KMS-11 (cell line): ENCODE measurements at regions not wholly inside any gene's neighbourhood (a gene's known extent, or its start where the extent isn't known, plus 50 kb on each side); places are given as distances from the start of the nearest gene placed in this dataset.

Source experiments
- H2AFZ ChIP-seq: fragments of 200-600 bp; sonication (generic); 2 replicates; pipeline ENCODE4 v1.6.1; 2016; ENCODE audit warnings: antibody characterized with exemption, mixed run types, low read depth
- H3K27ac ChIP-seq: fragments of 200-600 bp; sonication (generic); 2 replicates; pipeline ENCODE4 v1.6.1; 2016; ENCODE audit warnings: mild to moderate bottlenecking, mixed run types
- H3K27me3 ChIP-seq: fragments of 200-600 bp; sonication (generic); 2 replicates; pipeline ENCODE4 v1.6.1; 2017; ENCODE audit warnings: mild to moderate bottlenecking, low read depth, mixed run types, moderate library complexity; ENCODE audit not compliant: insufficient read depth
- H3K36me3 ChIP-seq: fragments of 200-600 bp; sonication (generic); 2 replicates; pipeline ENCODE4 v1.6.1; 2017; ENCODE audit warnings: mild to moderate bottlenecking, mixed run types; ENCODE audit not compliant: insufficient read depth
- H3K4me1 ChIP-seq: fragments of 200-600 bp; sonication (generic); 2 replicates; pipeline ENCODE4 v1.6.1; 2016; ENCODE audit warnings: mild to moderate bottlenecking, low read depth, mixed run types; ENCODE audit not compliant: poor library complexity, severe bottlenecking
- H3K4me2 ChIP-seq: fragments of 200-600 bp; sonication (generic); 2 replicates; pipeline ENCODE4 v1.7.0; 2016; ENCODE audit warnings: mild to moderate bottlenecking, mixed run types
- H3K4me3 ChIP-seq: fragments of 200-600 bp; sonication (generic); IDR thresholded peaks from 2 replicates; pipeline ENCODE4 v1.6.1; 2017; ENCODE audit warnings: low read depth, low read length, mixed read lengths; ENCODE audit not compliant: insufficient read depth
- H3K79me2 ChIP-seq: fragments of 200-600 bp; sonication (generic); 2 replicates; pipeline ENCODE4 v1.6.1; 2016; ENCODE audit warnings: low read depth, mixed run types; ENCODE audit not compliant: insufficient read depth
- H3K9ac ChIP-seq: fragments of 200-600 bp; sonication (generic); 2 replicates; pipeline ENCODE4 v1.6.1; 2016; ENCODE audit warnings: mild to moderate bottlenecking, mixed run types
- H4K20me1 ChIP-seq: fragments of 200-600 bp; sonication (generic); 2 replicates; pipeline ENCODE4 v1.6.1; 2016; ENCODE audit warnings: mild to moderate bottlenecking, mixed run types; ENCODE audit not compliant: insufficient read depth
- TF ChIP-seq, protein P1 (sequence below): fragments of 200-600 bp; sonication (generic); conservative IDR thresholded peaks from 2 replicates; pipeline ENCODE4 v1.6.1; 2017; ENCODE audit warnings: low read depth, mild to moderate bottlenecking, antibody characterized with exemption, low read length, moderate library complexity, mixed read lengths

- TF ChIP-seq, protein P1, sequence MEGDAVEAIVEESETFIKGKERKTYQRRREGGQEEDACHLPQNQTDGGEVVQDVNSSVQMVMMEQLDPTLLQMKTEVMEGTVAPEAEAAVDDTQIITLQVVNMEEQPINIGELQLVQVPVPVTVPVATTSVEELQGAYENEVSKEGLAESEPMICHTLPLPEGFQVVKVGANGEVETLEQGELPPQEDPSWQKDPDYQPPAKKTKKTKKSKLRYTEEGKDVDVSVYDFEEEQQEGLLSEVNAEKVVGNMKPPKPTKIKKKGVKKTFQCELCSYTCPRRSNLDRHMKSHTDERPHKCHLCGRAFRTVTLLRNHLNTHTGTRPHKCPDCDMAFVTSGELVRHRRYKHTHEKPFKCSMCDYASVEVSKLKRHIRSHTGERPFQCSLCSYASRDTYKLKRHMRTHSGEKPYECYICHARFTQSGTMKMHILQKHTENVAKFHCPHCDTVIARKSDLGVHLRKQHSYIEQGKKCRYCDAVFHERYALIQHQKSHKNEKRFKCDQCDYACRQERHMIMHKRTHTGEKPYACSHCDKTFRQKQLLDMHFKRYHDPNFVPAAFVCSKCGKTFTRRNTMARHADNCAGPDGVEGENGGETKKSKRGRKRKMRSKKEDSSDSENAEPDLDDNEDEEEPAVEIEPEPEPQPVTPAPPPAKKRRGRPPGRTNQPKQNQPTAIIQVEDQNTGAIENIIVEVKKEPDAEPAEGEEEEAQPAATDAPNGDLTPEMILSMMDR: no peak
- Histone ChIP-seq H4K20me1 (no peaks in the 10 kb centered on the region), H2AFZ (no peak overlapping the region), H3K36me3 (no peaks in the 10 kb centered on the region), H3K4me2 (no peak overlapping the region), H3K9ac (no peak overlapping the region), H3K27me3 (no peaks in the 10 kb centered on the region), H3K27ac (no peak overlapping the region), H3K79me2 (no peaks in the 10 kb centered on the region), H3K4me3 (no peak overlapping the region), H3K4me1 (no peaks in the 10 kb centered on the region)
Measured at GRCh38 chrX:7272346-7272745, 124.4 kb upstream of the PUDP start.

GRCh38 chrX:7270933-7271332 lies 123.0 kb upstream of the PUDP start:
- H3K36me3 ChIP-seq: no peaks in the 10 kb centered on the region
- TF ChIP-seq, protein P1: no peak
- no peaks in the 10 kb centered on the region for H3K79me2 ChIP-seq
- H2AFZ ChIP-seq: no peak overlapping the region
- H3K27me3 ChIP-seq: no peaks in the 10 kb centered on the region
- H4K20me1 ChIP-seq: no peaks in the 10 kb centered on the region
- no peak overlapping the region for H3K27ac ChIP-seq
- H3K4me3 ChIP-seq: no peak overlapping the region
- H3K4me1 ChIP-seq: no peaks in the 10 kb centered on the region
- H3K4me2 ChIP-seq: no peak overlapping the region
- H3K9ac ChIP-seq: no peak overlapping the region

DNA sequence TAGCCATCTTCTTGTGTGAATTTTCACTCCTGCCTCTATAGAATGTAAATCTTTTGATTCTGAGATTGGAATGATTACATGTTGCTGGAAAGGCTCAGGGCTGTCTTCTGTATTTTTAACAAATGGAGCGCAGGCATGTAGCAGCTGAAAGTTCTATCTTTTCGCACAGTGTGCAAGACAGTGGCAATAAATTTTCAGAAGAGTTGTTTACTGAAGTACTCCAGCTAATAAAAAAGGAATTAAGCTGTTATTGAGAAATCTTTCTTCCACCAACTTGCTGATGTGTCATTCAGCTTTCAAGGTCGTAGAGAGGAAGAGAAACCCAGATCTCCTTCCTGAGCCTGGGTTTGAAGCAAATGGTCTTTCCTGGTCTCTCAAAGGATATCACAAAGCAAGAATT lies 122.0 kb upstream of the PUDP start:
- Histone ChIP-seq H3K27me3 (no peaks in the 10 kb centered on the region), H2AFZ (no peak overlapping the region), H3K4me3 (no peak overlapping the region), H3K4me1 (no peaks in the 10 kb centered on the region), H3K9ac (no peak overlapping the region), H3K36me3 (no peaks in the 10 kb centered on the region), H3K79me2 (no peaks in the 10 kb centered on the region), H3K4me2 (no peak overlapping the region), H4K20me1 (no peaks in the 10 kb centered on the region), H3K27ac (no peak overlapping the region)
- TF ChIP-seq, protein P1: no peak

DNA sequence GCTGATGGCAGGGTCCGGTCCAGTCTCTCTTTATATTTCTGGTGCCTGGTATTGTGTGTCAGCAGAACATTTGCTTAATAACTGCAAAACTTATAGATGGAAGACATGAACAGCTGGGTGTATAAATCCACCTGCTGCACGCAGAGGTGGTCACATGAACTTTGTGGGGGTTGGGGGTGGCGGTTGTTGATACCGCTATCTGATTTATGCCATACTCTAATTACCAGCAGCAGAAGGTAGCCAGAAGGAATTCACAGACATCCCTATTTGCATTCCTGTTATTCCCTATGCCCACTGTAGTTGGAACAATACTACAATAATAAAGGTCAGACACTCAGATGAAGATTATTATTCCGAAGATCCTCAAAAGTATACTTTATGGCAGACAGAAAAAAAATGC lies 121.6 kb upstream of the PUDP start:
- TF ChIP-seq, protein P1: no peak
- H3K4me1 ChIP-seq: no peaks in the 10 kb centered on the region
- no peak overlapping the region for H3K4me3 ChIP-seq
- no peak overlapping the region for H3K27ac ChIP-seq
- H3K4me2 ChIP-seq: no peak overlapping the region
- no peaks in the 10 kb centered on the region for H3K36me3 ChIP-seq
- no peak overlapping the region for H2AFZ ChIP-seq
- no peaks in the 10 kb centered on the region for H4K20me1 ChIP-seq
- no peaks in the 10 kb centered on the region for H3K27me3 ChIP-seq
- H3K9ac ChIP-seq: no peak overlapping the region
- H3K79me2 ChIP-seq: no peaks in the 10 kb centered on the region

DNA sequence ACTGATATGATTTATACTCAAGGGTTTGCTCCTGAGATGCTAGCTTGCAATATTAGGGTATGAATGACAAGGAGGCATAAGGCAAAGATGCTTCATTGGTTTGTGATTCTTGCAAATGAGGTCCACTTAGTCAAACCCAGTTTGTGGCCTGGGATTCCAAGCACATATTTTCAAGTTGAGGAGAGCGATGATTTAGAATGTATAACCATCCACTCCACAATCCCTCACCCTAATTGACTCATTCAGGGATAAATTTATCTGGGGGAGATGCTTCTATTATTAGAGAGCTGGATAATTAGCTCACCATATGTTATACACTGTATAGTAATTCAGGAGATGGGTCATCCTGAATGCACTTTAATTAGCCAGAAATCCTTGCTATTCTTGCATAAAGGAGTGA lies 118.3 kb upstream of the PUDP start:
- H3K27ac ChIP-seq: no peak overlapping the region
- H3K4me2 ChIP-seq: no peak overlapping the region
- TF ChIP-seq, protein P1: no peak
- H3K9ac ChIP-seq: no peak overlapping the region
- no peaks in the 10 kb centered on the region for H3K36me3 ChIP-seq
- H3K27me3 ChIP-seq: no peaks in the 10 kb centered on the region
- H2AFZ ChIP-seq: no peak overlapping the region
- no peaks in the 10 kb centered on the region for H3K4me1 ChIP-seq
- H3K79me2 ChIP-seq: no peaks in the 10 kb centered on the region
- no peak overlapping the region for H3K4me3 ChIP-seq
- H4K20me1 ChIP-seq: no peaks in the 10 kb centered on the region
